ENCODE measurements at regions not wholly inside any gene's neighbourhood (a gene's known extent, or its start where the extent isn't known, plus 50 kb on each side); places are given as distances from the start of the nearest gene placed in this dataset.

DNA sequence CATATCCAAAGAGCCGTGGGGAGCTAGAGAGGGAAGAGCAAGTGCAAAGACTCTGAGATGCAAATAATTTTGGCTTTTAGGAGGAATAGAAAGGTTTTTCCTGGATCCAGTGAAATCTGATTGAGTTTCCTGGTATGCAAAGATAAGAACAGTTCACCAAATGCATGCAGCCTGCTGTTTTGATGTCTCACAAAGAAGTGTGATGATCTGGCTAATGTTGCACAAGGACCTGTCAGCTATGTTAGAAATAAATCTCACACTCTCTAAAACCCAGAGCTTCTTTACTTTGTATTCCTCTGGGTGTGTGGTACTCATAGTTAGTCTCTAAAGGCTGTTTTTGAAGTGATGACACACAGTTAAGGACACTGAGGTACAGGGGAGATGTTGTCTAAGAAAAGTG, 321.4 kb downstream of the AACS start:
- no peaks in the 10 kb centered on the region for H3K27me3 ChIP-seq (replicated peaks; ENCODE audit: insufficient read depth)

DNA sequence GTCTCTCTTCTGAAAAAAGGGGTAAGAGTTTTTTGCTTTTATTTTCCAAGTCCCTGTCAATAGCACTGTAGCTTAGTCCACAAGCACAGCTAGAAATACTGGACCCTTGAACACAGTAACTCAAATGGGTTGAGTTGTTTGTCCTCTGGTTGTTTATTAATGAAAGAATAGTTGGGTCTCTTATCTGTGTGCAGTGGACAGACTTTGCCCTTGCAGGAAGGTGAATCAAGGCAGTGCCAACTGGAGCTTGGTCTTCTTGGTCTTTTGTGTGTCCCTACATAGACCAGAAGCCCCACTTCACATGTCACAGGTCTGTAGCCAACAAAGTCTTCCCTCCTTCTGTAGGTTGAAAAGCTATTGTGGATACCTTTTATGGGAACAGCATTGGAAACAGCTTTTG, 322.0 kb downstream of the AACS start:
- no peak overlapping the region for H3K4me3 ChIP-seq
- H3K27ac ChIP-seq, result no peak overlapping the region
- no peak for DNase-seq (ENCODE audit: low spot score)
- H3K9me3 ChIP-seq, result no peaks in the 10 kb centered on the region
- no peaks in the 10 kb centered on the region for H3K36me3 ChIP-seq
- ATAC-seq (ENCODE audit: insufficient number of reproducible peaks, low FRiP score, low read depth), result no peak
- no peaks in the 10 kb centered on the region for H3K4me1 ChIP-seq (ENCODE audit: control insufficient read depth in 1 of 2, low read depth in 2 of 2)
- TF ChIP-seq, protein P1, sequence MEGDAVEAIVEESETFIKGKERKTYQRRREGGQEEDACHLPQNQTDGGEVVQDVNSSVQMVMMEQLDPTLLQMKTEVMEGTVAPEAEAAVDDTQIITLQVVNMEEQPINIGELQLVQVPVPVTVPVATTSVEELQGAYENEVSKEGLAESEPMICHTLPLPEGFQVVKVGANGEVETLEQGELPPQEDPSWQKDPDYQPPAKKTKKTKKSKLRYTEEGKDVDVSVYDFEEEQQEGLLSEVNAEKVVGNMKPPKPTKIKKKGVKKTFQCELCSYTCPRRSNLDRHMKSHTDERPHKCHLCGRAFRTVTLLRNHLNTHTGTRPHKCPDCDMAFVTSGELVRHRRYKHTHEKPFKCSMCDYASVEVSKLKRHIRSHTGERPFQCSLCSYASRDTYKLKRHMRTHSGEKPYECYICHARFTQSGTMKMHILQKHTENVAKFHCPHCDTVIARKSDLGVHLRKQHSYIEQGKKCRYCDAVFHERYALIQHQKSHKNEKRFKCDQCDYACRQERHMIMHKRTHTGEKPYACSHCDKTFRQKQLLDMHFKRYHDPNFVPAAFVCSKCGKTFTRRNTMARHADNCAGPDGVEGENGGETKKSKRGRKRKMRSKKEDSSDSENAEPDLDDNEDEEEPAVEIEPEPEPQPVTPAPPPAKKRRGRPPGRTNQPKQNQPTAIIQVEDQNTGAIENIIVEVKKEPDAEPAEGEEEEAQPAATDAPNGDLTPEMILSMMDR (IDR thresholded peaks at IDR 0.05), result no peak
- H3K27me3 ChIP-seq (replicated peaks; ENCODE audit: insufficient read depth), result no peaks in the 10 kb centered on the region

More for the DNA sequence above, 321.4 kb downstream of the AACS start:
- no peak for ATAC-seq (ENCODE audit: insufficient number of reproducible peaks, low FRiP score, low read depth)
- Histone ChIP-seq H3K4me3 (no peak overlapping the region), H3K4me1 (ENCODE audit: control insufficient read depth in 1 of 2, low read depth in 2 of 2) (no peaks in the 10 kb centered on the region), H3K36me3 (no peaks in the 10 kb centered on the region), H3K27ac (no peak overlapping the region), H3K9me3 (no peaks in the 10 kb centered on the region)
- TF ChIP-seq, protein P1 (IDR thresholded peaks at IDR 0.05), result no peak
- DNase-seq (ENCODE audit: low spot score), result no peak

GRCh38 chr12:125389061-125389697, 323.9 kb downstream of the AACS start:
- no peaks in the 10 kb centered on the region for H3K9me3 ChIP-seq
- ATAC-seq (ENCODE audit: insufficient number of reproducible peaks, low FRiP score, low read depth) (no peak), DNase-seq (ENCODE audit: low spot score) (no peak)
- H3K27me3 ChIP-seq (replicated peaks; ENCODE audit: insufficient read depth), result no peaks in the 10 kb centered on the region
- H3K4me3 ChIP-seq, result no peak overlapping the region
- no peaks in the 10 kb centered on the region for H3K36me3 ChIP-seq
- H3K27ac ChIP-seq, result no peak overlapping the region
- TF ChIP-seq, protein P1 (IDR thresholded peaks at IDR 0.05), result no peak
- H3K4me1 ChIP-seq (ENCODE audit: control insufficient read depth in 1 of 2, low read depth in 2 of 2), result no peaks in the 10 kb centered on the region

GRCh38 chr12:125393569-125393968, 328.3 kb downstream of the AACS start:
- no peak overlapping the region for H3K27ac ChIP-seq
- no peaks in the 10 kb centered on the region for H3K9me3 ChIP-seq
- ATAC-seq (ENCODE audit: insufficient number of reproducible peaks, low FRiP score, low read depth) (no peak), DNase-seq (ENCODE audit: low spot score) (no peak)
- H3K4me3 ChIP-seq, result no peak overlapping the region
- H3K36me3 ChIP-seq, result no peaks in the 10 kb centered on the region
- H3K27me3 ChIP-seq (replicated peaks; ENCODE audit: insufficient read depth), result no peaks in the 10 kb centered on the region
- TF ChIP-seq, protein P1 (IDR thresholded peaks at IDR 0.05), result no peak
- no peaks in the 10 kb centered on the region for H3K4me1 ChIP-seq (ENCODE audit: control insufficient read depth in 1 of 2, low read depth in 2 of 2)

GRCh38 chr12:125395583-125396215, 330.5 kb downstream of the AACS start:
- Histone ChIP-seq H3K4me3 (no peak overlapping the region), H3K9me3 (peaks cover 4% of the 10 kb centered on the region), H3K27me3 (replicated peaks; ENCODE audit: insufficient read depth) (no peaks in the 10 kb centered on the region), H3K27ac (no peak overlapping the region), H3K4me1 (ENCODE audit: control insufficient read depth in 1 of 2, low read depth in 2 of 2) (no peaks in the 10 kb centered on the region), H3K36me3 (no peaks in the 10 kb centered on the region)
- no peak for ATAC-seq (ENCODE audit: insufficient number of reproducible peaks, low FRiP score, low read depth)
- no peak for DNase-seq (ENCODE audit: low spot score)
- TF ChIP-seq, protein P1 (IDR thresholded peaks at IDR 0.05), result no peak
